ENCODE measurements at regions not wholly inside any gene's neighbourhood (a gene's known extent, or its start where the extent isn't known, plus 50 kb on each side); places are given as distances from the start of the nearest gene placed in this dataset.

GRCh38 chr9:6703898-6704639 is 53.7 kb upstream of the KDM4C start:
- TF ChIP-seq CTCF (IDR thresholded peaks at IDR 0.05), result peak in 1 of 6 experiments; percentile 5
- peak; percentile 34 to 72 for TF ChIP-seq POLR2A (IDR thresholded peaks at IDR 0.05)

Data from Peyer's patch (tissue), 4 donors.